Chondrocyte (in vitro differentiated cells): ENCODE measurements at regions not wholly inside any gene's neighbourhood (a gene's known extent, or its start where the extent isn't known, plus 50 kb on each side); places are given as distances from the start of the nearest gene placed in this dataset.
"Not testable (repeated sequence)": the region's sequence is repeated elsewhere in the genome, so short reads cannot be mapped to it uniquely, and the experiment has no call there.

ENCODE experiments used
- DNase-seq: peaks from one replicate; pipeline ENCODE4 v3.0.0; 2021; ENCODE audit warnings: mixed read lengths, low spot score
- H3K27ac Mint-ChIP-seq: one replicate; pipeline ENCODE4 v1.8.0; 2021; ENCODE audit warnings: mild to moderate bottlenecking, moderate library complexity, mixed read lengths; ENCODE audit not compliant: unreplicated experiment
- H3K27me3 Mint-ChIP-seq: 2 replicates; pipeline ENCODE4 v1.8.0; 2021; ENCODE audit warnings: low read depth, mixed read lengths
- H3K36me3 Mint-ChIP-seq: 2 replicates; pipeline ENCODE4 v1.8.0; 2021; ENCODE audit warnings: low read depth, mixed read lengths
- H3K4me1 Mint-ChIP-seq: 2 replicates; pipeline ENCODE4 v1.8.0; 2021; ENCODE audit warnings: low read depth, mild to moderate bottlenecking, mixed read lengths
- H3K4me3 Mint-ChIP-seq: one replicate; pipeline ENCODE4 v1.8.0; 2021; ENCODE audit warnings: mild to moderate bottlenecking, moderate library complexity, mixed read lengths; ENCODE audit not compliant: unreplicated experiment
- H3K9me3 Mint-ChIP-seq: 2 replicates; pipeline ENCODE4 v1.8.0; 2021; ENCODE audit warnings: low read depth, mixed read lengths
- TF ChIP-seq, protein P1 (sequence below): fragments of 200-600 bp; sonication (generic); IDR thresholded peaks from 2 replicates; pipeline ENCODE4 v1.5.0; 2021; ENCODE audit warnings: antibody characterized with exemption, mild to moderate bottlenecking, moderate library complexity

- Mint-ChIP-seq H3K27ac (no peak overlapping the region), H3K27me3 (no peaks in the 10 kb centered on the region), H3K9me3 (peaks cover 37% of the 10 kb centered on the region), H3K4me3 (no peak overlapping the region), H3K4me1 (no peaks in the 10 kb centered on the region), H3K36me3 (peaks cover 14% of the 10 kb centered on the region)
- TF ChIP-seq, protein P1, sequence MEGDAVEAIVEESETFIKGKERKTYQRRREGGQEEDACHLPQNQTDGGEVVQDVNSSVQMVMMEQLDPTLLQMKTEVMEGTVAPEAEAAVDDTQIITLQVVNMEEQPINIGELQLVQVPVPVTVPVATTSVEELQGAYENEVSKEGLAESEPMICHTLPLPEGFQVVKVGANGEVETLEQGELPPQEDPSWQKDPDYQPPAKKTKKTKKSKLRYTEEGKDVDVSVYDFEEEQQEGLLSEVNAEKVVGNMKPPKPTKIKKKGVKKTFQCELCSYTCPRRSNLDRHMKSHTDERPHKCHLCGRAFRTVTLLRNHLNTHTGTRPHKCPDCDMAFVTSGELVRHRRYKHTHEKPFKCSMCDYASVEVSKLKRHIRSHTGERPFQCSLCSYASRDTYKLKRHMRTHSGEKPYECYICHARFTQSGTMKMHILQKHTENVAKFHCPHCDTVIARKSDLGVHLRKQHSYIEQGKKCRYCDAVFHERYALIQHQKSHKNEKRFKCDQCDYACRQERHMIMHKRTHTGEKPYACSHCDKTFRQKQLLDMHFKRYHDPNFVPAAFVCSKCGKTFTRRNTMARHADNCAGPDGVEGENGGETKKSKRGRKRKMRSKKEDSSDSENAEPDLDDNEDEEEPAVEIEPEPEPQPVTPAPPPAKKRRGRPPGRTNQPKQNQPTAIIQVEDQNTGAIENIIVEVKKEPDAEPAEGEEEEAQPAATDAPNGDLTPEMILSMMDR = no peak
- DNase-seq = no peak
Observed at GRCh38 chr11:23320131-23320530, 459.9 kb upstream of the CCDC179 start.

DNA sequence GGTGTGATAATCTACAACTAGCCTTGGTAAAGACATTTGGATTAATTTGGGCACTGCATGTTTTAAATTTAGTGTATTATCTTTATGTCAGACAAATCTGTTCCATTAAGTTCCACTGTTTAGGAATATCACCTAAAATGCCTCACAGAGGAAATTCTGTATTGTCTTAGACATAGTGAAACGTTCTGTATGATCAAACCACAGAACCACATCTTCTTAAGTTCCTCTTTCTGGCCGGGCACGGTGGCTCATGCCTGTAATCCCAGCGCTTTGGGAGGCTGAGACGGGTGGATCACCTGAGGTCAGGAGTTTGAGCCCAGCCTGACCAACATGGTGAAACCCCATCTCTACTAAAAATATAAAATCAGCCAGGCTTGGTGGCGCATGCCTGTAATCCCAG is 475.3 kb upstream of the CCDC179 start:
- not testable (repeated sequence) for H3K4me1 Mint-ChIP-seq, H3K27me3 Mint-ChIP-seq, H3K36me3 Mint-ChIP-seq

GRCh38 chr11:23336961-23337360 is 476.7 kb upstream of the CCDC179 start:
- TF ChIP-seq, protein P1 = no peak
- Mint-ChIP-seq H3K27ac (no peak overlapping the region), H3K27me3 (no peaks in the 10 kb centered on the region), H3K4me3 (no peak overlapping the region), H3K4me1 (no peaks in the 10 kb centered on the region), H3K36me3 (no peaks in the 10 kb centered on the region), H3K9me3 (no peaks in the 10 kb centered on the region)
- no peak for DNase-seq

More for the DNA sequence above, 475.3 kb upstream of the CCDC179 start:
- DNase-seq, H3K4me3 Mint-ChIP-seq, H3K9me3 Mint-ChIP-seq, H3K27ac Mint-ChIP-seq: not testable (repeated sequence)

DNA sequence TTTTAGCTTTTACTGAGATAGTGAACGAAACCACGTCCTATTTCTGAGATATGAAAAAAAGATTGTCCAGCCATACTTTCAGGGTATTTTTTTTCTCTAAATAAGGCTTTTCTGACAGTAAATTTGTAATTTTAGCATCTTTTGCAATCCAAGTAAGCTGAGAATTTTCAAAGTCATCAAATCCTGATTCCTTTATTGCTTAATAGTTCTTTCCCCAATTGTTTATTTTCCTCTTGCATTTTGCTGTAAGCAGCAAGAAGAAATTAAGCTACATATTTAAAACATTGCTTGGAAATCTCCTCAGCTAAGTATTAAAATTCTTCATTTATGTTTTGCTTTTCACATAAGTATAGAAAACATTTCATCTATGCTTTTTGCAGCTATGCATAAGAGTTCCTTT is 493.3 kb upstream of the CCDC179 start:
- TF ChIP-seq, protein P1 = no peak
- H3K27me3 Mint-ChIP-seq = no peaks in the 10 kb centered on the region
- no peak overlapping the region for H3K27ac Mint-ChIP-seq
- DNase-seq = no peak
- H3K4me1 Mint-ChIP-seq = no peaks in the 10 kb centered on the region
- peaks cover 10% of the 10 kb centered on the region for H3K9me3 Mint-ChIP-seq
- no peak overlapping the region for H3K4me3 Mint-ChIP-seq
- no peaks in the 10 kb centered on the region for H3K36me3 Mint-ChIP-seq

DNA sequence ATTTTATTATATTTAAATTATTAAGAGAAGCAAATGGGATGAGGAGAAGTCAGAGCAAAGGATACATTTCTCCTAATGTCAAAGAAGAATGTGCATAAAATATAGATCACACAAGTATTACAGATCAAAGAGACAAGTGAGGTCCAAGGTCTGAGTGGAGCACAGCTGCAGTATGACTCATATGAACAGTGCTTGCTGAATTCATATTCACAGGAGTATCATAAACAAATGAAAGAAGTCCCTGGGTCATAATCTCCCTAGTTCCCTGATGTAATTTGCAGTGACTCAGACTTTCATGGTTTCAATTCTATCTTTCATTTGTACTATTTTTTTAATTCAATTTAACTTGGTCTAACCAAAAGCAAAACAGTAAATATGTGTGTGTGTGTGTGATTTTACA is 499.0 kb upstream of the CCDC179 start:
- DNase-seq = no peak
- no peak overlapping the region for H3K4me3 Mint-ChIP-seq
- H3K4me1 Mint-ChIP-seq = peaks cover 13% of the 10 kb centered on the region
- H3K27ac Mint-ChIP-seq = no peak overlapping the region
- H3K9me3 Mint-ChIP-seq = no peaks in the 10 kb centered on the region
- TF ChIP-seq, protein P1 = no peak
- no peaks in the 10 kb centered on the region for H3K36me3 Mint-ChIP-seq
- H3K27me3 Mint-ChIP-seq = no peaks in the 10 kb centered on the region

GRCh38 chr11:23364076-23364475 is 503.8 kb upstream of the CCDC179 start:
- Mint-ChIP-seq H3K4me1 (peaks cover 9% of the 10 kb centered on the region), H3K4me3 (no peak overlapping the region), H3K27me3 (peaks cover 2% of the 10 kb centered on the region), H3K9me3 (peaks cover 5% of the 10 kb centered on the region), H3K36me3 (no peaks in the 10 kb centered on the region), H3K27ac (no peak overlapping the region)
- DNase-seq = no peak
- TF ChIP-seq, protein P1 = no peak
